Stimulated activated CD4-positive, alpha-beta T cell treated with anti-CD3 and anti-CD28 coated beads, Interleukin-1b, Interleukin-23, amount 100 ng/mL, for 1 hour (primary cell): ENCODE measurements at regions not wholly inside any gene's neighbourhood (a gene's known extent, or its start where the extent isn't known, plus 50 kb on each side); places are given as distances from the start of the nearest gene placed in this dataset.

ENCODE experiments used
- DNase-seq, 2 donors: peaks; one replicate each; pipeline ENCODE4 v3.0.0-alpha.2; 2020; ENCODE audit warnings: low read depth in 2 of 2

- DNase-seq = no peak
These were observed 281.2 kb downstream of the FOXO1 start for GRCh38 chr13:40384976-40385857.

GRCh38 chr13:40385858-40386180 lies 280.6 kb downstream of the FOXO1 start:
- no peak for DNase-seq

GRCh38 chr13:40386586-40386985 lies 279.9 kb downstream of the FOXO1 start:
- DNase-seq = no peak

- DNase-seq = no peak
These were observed 278.7 kb downstream of the FOXO1 start for GRCh38 chr13:40387775-40388174.

- DNase-seq = peak in 1 of 2 donors; percentile 54
These were observed 277.8 kb downstream of the FOXO1 start for GRCh38 chr13:40388617-40389016.

GRCh38 chr13:40389081-40389641 lies 277.3 kb downstream of the FOXO1 start:
- no peak for DNase-seq

- DNase-seq = no peak
These were observed 276.0 kb downstream of the FOXO1 start for GRCh38 chr13:40390401-40390916.

- DNase-seq = no peak
These were observed 274.7 kb downstream of the FOXO1 start for GRCh38 chr13:40391788-40392187.

GRCh38 chr13:40394304-40394985 lies 272.0 kb downstream of the FOXO1 start:
- no peak for DNase-seq

- no peak for DNase-seq
These were observed 268.4 kb downstream of the FOXO1 start for GRCh38 chr13:40398065-40398464.

- DNase-seq = no peak
These were observed 266.7 kb downstream of the FOXO1 start for GRCh38 chr13:40399756-40400155.

- DNase-seq = no peak
These were observed 264.3 kb downstream of the FOXO1 start for GRCh38 chr13:40401911-40402776.

GRCh38 chr13:40402931-40403431 lies 263.5 kb downstream of the FOXO1 start:
- no peak for DNase-seq

GRCh38 chr13:40403509-40404241 lies 262.8 kb downstream of the FOXO1 start:
- no peak for DNase-seq

- no peak for DNase-seq
These were observed 262.0 kb downstream of the FOXO1 start for GRCh38 chr13:40404407-40404806.

GRCh38 chr13:40404967-40405716 lies 261.3 kb downstream of the FOXO1 start:
- no peak for DNase-seq

- no peak for DNase-seq
These were observed 259.9 kb downstream of the FOXO1 start for GRCh38 chr13:40406405-40407120.

GRCh38 chr13:40407567-40407966 lies 258.9 kb downstream of the FOXO1 start:
- no peak for DNase-seq

GRCh38 chr13:40408602-40409001 lies 257.8 kb downstream of the FOXO1 start:
- DNase-seq = no peak
